Small intestine (tissue), 7 donors: ENCODE measurements at regions not wholly inside any gene's neighbourhood (a gene's known extent, or its start where the extent isn't known, plus 50 kb on each side); places are given as distances from the start of the nearest gene placed in this dataset.

Source experiments
- DNase-seq, 2 donors: peaks; one replicate each; pipeline versions ENCODE4 v3.0.0 to v3.0.0-alpha.2; 2013
- FAIRE-seq: peaks from 2 replicates; lab custom pipeline; 2012; peaks lifted over from hg19 to GRCh38; lab: Jason Lieb, UNC
- H3K27ac ChIP-seq, 3 donors: one replicate each; pipeline ENCODE4 v1.5.1; 2013; ENCODE audit warnings: low read length in 2 of 3, mild to moderate bottlenecking in 2 of 3, control low read depth in 1 of 3, inconsistent platforms in 1 of 3, low read depth in 1 of 3, moderate library complexity in 1 of 3
- H3K27me3 ChIP-seq, 3 donors: one replicate each; pipeline ENCODE4 v1.6.1; 2013; ENCODE audit warnings: low read length in 3 of 3, inconsistent platforms in 1 of 3; ENCODE audit not compliant: control insufficient read depth in 3 of 3, insufficient read depth in 3 of 3
- H3K36me3 ChIP-seq, 3 donors: one replicate each; pipeline ENCODE4 v1.6.1; 2013; ENCODE audit warnings: low read length in 3 of 3, inconsistent platforms in 1 of 3, low read depth in 1 of 3, mild to moderate bottlenecking in 1 of 3, moderate library complexity in 1 of 3; ENCODE audit not compliant: control insufficient read depth in 3 of 3, insufficient read depth in 2 of 3
- H3K4me1 ChIP-seq, 3 donors: one replicate each; pipeline ENCODE4 v1.6.1; 2013; ENCODE audit warnings: low read length in 2 of 3, inconsistent platforms in 1 of 3, low read depth in 1 of 3, mild to moderate bottlenecking in 1 of 3, moderate library complexity in 1 of 3; ENCODE audit not compliant: control insufficient read depth in 3 of 3, insufficient read depth in 2 of 3
- H3K4me3 ChIP-seq, 3 donors: one replicate each; pipeline ENCODE4 v1.5.1; 2013; ENCODE audit warnings: low read length in 3 of 3, control low read depth in 1 of 3, inconsistent platforms in 1 of 3, low read depth in 1 of 3, mild to moderate bottlenecking in 1 of 3, moderate library complexity in 1 of 3
- H3K9me3 ChIP-seq, 2 donors: one replicate each; pipeline ENCODE4 v1.6.1; 2013; ENCODE audit warnings: low read depth in 1 of 2, low read length in 1 of 2; ENCODE audit not compliant: control insufficient read depth in 2 of 2, insufficient read depth in 1 of 2
- WGBS, 3 donors: extraction: QIAGEN DNeasy Blood & Tissue Kit; methylation state at CpG; one replicate each; pipeline ENCODE4 v1.1.7; 2013; 5-methylcytosine and 5-hydroxymethylcytosine counted together
- donor health status: healthy with polysubstance abuse.
- donor health status: control.
- donor health status: control.
- donor health status: Bipolar disorder and iron deficiency.
- donor health status: healthy.

DNA sequence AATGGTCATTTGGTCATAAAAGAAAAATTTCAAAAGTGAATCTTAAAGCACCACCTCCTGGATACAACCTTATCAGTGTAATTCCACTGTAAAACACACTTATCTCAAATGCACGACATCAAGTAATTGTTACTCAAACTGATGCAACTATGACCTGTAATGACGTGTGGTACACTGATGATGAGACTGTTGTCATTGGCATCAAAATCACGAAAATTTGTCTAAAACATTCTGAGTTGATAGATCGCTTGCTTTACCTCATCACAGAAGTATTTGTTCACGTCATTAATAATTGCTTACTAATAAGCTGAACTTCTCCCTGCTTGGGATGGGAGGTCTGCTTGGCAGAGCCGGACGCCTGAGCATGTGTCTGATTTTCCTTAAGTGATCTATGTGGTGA lies 221.8 kb upstream of the KLF6 start:
- peaks cover 0 to 3% of the 10 kb centered on the region in 2 donors for H3K9me3 ChIP-seq
- H3K27me3 ChIP-seq: no peaks in the 10 kb centered on the region
- H3K4me1 ChIP-seq: no peaks in the 10 kb centered on the region
- DNase-seq (no peak), FAIRE-seq (no peak)
- H3K36me3 ChIP-seq: no peaks in the 10 kb centered on the region
- no peak overlapping the region for H3K27ac ChIP-seq
- no peak overlapping the region for H3K4me3 ChIP-seq
- WGBS, 3 donors: 60 to 82% (median 61%) methylated on average over 7 of the region's 7 CpGs

DNA sequence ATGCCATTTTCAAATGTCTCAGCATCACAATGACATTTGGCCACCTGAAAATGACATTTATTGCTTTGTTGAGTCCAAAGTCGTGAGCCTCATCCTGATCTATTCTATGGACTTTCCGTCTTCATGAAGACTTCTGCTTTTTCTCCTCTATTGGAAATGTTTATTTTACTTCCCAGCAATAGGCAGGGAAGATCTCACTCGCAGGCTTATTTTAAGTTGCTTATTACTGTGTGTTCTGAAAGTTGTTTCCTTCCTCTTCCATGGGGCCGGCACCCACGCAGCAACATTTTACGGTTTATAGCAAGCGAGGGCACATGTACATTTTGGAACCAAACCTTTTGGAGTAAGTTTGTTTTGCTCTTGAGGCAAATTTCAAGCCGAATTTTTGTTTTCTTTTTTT lies 221.0 kb upstream of the KLF6 start:
- DNase-seq (no peak), FAIRE-seq (no peak)
- H3K4me1 ChIP-seq: no peaks in the 10 kb centered on the region
- no peaks in the 10 kb centered on the region for H3K27me3 ChIP-seq
- WGBS, 3 donors: 61 to 91% (median 75%) methylated on average over 8 of the region's 8 CpGs
- H3K4me3 ChIP-seq: no peak overlapping the region
- no peak overlapping the region for H3K27ac ChIP-seq
- H3K36me3 ChIP-seq: no peaks in the 10 kb centered on the region
- no peaks in the 10 kb centered on the region for H3K9me3 ChIP-seq

DNA sequence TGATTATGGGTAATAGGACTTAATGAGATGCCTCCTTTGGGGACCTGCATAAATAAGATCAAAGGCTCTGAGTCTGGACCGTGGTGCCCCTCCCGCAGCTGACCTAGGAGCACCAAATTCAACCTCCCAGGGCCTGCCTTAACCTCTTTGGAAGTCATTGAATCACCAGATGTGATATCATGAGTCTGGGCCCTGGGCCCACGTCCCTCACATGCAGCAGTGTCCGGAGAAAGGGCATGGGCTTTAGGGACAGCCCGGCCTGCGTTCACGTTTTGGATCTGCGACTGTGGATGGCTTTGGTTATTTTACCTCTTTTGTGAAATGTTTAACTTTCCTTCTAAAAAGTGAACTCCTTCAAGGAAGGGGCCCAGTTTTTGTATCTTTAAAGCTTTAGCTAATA lies 220.0 kb upstream of the KLF6 start:
- FAIRE-seq (no peak), DNase-seq (no peak)
- WGBS, 3 donors: 90 to 95% (median 94%) methylated on average over 8 of the region's 8 CpGs
- Histone ChIP-seq H3K9me3 (no peaks in the 10 kb centered on the region), H3K27me3 (no peaks in the 10 kb centered on the region), H3K36me3 (no peaks in the 10 kb centered on the region), H3K4me3 (no peak overlapping the region), H3K27ac (no peak overlapping the region), H3K4me1 (no peaks in the 10 kb centered on the region)

DNA sequence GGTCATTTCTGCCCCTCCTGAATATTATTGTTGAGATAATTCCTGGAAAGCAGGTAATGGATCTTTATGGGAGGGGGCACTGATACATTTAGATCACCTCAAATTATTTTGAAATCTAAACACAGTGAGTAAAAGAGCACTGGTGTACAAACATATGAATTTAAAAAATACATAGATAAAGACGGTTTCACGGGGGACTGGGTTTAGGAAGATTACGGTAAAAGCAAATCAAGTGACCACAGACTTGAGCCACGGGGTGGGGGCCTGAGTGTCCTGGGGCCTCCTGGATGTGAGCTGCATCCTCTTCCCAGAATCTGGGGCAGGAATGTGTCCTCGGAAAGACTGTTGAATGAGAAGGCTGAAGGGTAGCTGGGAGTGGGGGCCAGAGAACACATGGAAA lies 219.1 kb upstream of the KLF6 start:
- H3K36me3 ChIP-seq: no peaks in the 10 kb centered on the region
- no peaks in the 10 kb centered on the region for H3K27me3 ChIP-seq
- DNase-seq (no peak), FAIRE-seq (no peak)
- WGBS, 3 donors: 77 to 78% (median 77%) methylated on average over 5 of the region's 5 CpGs
- H3K9me3 ChIP-seq: no peaks in the 10 kb centered on the region
- H3K4me1 ChIP-seq: no peaks in the 10 kb centered on the region
- H3K27ac ChIP-seq: no peak overlapping the region
- no peak overlapping the region for H3K4me3 ChIP-seq

DNA sequence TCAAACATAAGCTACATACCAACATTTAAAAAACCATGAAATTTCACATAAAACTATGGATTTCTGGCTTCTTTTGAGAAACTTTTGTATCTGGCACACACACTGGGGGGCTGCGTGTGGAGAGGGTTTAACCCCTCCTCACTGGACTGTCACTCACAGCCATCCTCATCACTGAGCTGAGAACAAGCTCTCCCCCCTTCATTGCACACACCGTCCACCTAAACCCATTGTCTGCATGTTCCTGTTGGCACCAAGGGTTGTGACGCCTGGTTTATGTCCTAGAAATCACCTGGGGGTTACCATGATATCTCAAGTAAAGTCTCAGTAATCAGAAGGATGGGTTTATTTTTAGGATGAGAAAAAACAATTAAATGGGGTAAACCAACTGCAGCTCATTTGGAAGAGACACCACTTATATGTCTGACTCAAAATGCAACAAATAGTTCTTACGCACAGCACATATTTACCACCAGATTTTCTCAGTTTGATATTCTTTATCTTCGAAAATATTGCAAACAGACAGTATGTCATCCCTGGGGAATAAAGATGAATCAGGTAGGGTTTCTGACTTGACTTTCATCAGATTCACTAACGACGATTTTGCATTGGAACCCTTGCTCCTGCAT lies 218.5 kb upstream of the KLF6 start:
- H3K27ac ChIP-seq: no peak overlapping the region
- no peaks in the 10 kb centered on the region for H3K36me3 ChIP-seq
- H3K4me1 ChIP-seq: no peaks in the 10 kb centered on the region
- no peaks in the 10 kb centered on the region for H3K27me3 ChIP-seq
- FAIRE-seq (no peak), DNase-seq (no peak)
- no peak overlapping the region for H3K4me3 ChIP-seq
- H3K9me3 ChIP-seq: no peaks in the 10 kb centered on the region
- 76 to 87% (median 83%) methylated on average over 7 of the region's 7 CpGs for WGBS, 3 donors

DNA sequence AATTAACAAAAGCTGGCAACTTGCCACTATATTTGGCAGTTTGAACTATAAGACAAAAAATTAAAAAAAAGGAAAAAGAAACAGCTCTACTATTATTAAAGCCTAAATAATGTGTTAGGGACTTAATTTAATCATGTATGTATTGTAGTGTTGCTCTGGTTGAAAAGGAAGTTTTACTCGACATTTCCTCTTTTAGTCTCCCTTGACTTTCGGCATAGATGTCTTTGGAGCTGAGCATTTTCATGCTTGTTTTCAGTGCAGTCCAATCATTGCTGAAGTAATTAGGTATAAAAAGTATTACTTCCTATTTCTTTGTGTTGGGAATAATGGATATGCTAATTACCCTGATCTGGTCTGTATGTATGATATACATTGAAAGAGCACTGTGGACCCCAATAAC lies 216.8 kb upstream of the KLF6 start:
- H3K4me1 ChIP-seq: no peaks in the 10 kb centered on the region
- WGBS, 3 donors: 87 to 93% (median 87%) methylated on average over 2 of the region's 2 CpGs
- FAIRE-seq: no peak

DNA sequence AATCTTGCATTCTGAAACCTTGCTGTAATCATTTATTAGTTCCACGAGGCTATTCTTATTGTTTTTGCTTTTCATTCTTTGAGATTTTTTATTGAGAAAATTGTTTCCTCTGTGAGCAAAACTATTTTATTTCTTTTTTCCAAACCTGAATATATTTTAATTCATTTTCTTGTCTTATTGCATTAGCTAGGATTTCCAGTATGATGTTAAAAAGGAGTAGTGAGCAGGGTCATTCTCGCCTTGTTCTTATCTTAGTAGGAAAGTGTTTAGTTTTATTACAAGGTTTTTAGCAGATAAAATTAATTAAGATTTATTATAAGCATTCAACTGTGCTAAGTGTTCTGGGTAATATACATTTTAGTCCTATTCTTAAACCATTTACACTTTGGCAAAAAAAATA lies 214.6 kb upstream of the KLF6 start:
- H3K4me3 ChIP-seq: no peak overlapping the region
- H3K36me3 ChIP-seq: no peaks in the 10 kb centered on the region
- H3K27me3 ChIP-seq: no peaks in the 10 kb centered on the region
- FAIRE-seq (no peak), DNase-seq (no peak)
- no peak overlapping the region for H3K27ac ChIP-seq
- no peaks in the 10 kb centered on the region for H3K4me1 ChIP-seq
- WGBS, 3 donors: 78 to 88% (median 81%) methylated on average over 2 of the region's 2 CpGs
- H3K9me3 ChIP-seq: no peaks in the 10 kb centered on the region

More for the DNA sequence above, 216.8 kb upstream of the KLF6 start:
- Histone ChIP-seq H3K27me3 (no peaks in the 10 kb centered on the region), H3K36me3 (no peaks in the 10 kb centered on the region), H3K4me3 (no peak overlapping the region), H3K9me3 (no peaks in the 10 kb centered on the region), H3K27ac (no peak overlapping the region)
- no peak for DNase-seq

DNA sequence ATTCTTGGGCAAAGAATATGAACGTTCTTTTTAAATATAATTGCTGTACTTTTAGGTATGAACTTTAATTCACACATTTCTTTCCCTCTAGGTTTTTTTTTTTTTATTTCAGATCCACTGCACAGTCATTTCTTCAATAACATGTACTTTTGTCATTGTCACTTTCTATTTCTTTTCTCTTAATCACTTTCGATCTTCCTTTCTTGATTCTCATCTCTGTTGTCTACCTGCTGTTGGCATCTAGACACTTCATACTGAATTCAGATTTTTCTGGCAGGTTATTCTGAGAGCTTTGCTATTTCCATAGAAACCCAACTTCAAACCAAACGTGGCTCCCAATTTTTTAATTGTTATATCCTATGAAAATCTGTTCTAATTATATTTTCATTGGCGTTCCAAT lies 211.7 kb upstream of the KLF6 start:
- Histone ChIP-seq H3K27ac (no peak overlapping the region), H3K9me3 (no peaks in the 10 kb centered on the region), H3K4me1 (no peaks in the 10 kb centered on the region), H3K36me3 (no peaks in the 10 kb centered on the region), H3K27me3 (no peaks in the 10 kb centered on the region), H3K4me3 (no peak overlapping the region)
- FAIRE-seq (no peak), DNase-seq (no peak)
- 75 to 79% (median 75%) methylated on average over 4 of the region's 4 CpGs for WGBS, 3 donors
